ENCODE measurements at regions not wholly inside any gene's neighbourhood (a gene's known extent, or its start where the extent isn't known, plus 50 kb on each side); places are given as distances from the start of the nearest gene placed in this dataset.

DNA sequence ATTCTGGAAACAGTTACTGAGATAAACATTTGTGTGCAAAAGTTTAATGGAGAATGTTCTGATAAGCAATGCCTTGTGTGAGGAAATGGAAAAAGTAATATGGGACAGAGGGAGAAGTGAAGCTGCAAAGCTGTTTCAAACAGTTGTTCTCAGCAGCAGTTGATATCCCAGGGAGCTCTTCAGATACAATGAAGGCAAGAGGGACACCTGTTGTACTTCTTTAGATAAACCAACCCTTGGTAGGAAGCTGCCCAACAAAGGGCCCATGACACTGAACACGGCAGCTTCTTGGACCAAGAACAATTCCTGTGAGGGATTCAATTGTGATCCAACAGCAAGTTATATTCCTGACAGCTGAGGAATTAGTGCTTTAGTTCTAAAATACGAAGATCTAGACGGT lies 894.3 kb upstream of the PCDH20 start:
- no peak overlapping the region for H3K4me2 ChIP-seq (ENCODE audit: low read depth, low read length, poor library complexity, severe bottlenecking)
- TF ChIP-seq, protein P1, sequence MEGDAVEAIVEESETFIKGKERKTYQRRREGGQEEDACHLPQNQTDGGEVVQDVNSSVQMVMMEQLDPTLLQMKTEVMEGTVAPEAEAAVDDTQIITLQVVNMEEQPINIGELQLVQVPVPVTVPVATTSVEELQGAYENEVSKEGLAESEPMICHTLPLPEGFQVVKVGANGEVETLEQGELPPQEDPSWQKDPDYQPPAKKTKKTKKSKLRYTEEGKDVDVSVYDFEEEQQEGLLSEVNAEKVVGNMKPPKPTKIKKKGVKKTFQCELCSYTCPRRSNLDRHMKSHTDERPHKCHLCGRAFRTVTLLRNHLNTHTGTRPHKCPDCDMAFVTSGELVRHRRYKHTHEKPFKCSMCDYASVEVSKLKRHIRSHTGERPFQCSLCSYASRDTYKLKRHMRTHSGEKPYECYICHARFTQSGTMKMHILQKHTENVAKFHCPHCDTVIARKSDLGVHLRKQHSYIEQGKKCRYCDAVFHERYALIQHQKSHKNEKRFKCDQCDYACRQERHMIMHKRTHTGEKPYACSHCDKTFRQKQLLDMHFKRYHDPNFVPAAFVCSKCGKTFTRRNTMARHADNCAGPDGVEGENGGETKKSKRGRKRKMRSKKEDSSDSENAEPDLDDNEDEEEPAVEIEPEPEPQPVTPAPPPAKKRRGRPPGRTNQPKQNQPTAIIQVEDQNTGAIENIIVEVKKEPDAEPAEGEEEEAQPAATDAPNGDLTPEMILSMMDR (conservative IDR thresholded peaks at IDR 0.05; ENCODE audit: low read length): no peak
- no peak for TF ChIP-seq EZH2phosphoT487 (IDR thresholded peaks at IDR 0.05; ENCODE audit: borderline replicate concordance)
- H3K27me3 ChIP-seq (ENCODE audit: insufficient read depth, low read length, poor library complexity, severe bottlenecking): no peaks in the 10 kb centered on the region
- no peaks in the 10 kb centered on the region for H3K9me2 ChIP-seq (replicated peaks; ENCODE audit: low read depth, low read length)
- H3K4me1 ChIP-seq (ENCODE audit: insufficient read depth, low read length, poor library complexity, severe bottlenecking): no peaks in the 10 kb centered on the region
- no peaks in the 10 kb centered on the region for H3K9me3 ChIP-seq (ENCODE audit: insufficient read depth, low read depth, low read length)
- H3K79me2 ChIP-seq (ENCODE audit: insufficient read depth, low read length): no peaks in the 10 kb centered on the region
- H3F3A ChIP-seq (ENCODE audit: low read depth): no peaks in the 10 kb centered on the region
- H3K36me3 ChIP-seq (ENCODE audit: insufficient read depth, low read length): no peaks in the 10 kb centered on the region
- no peak overlapping the region for H3K4me3 ChIP-seq (ENCODE audit: low read length, poor library complexity, severe bottlenecking)
- H2AFZ ChIP-seq (ENCODE audit: low read length): no peak overlapping the region
- no peak overlapping the region for H3K9ac ChIP-seq (ENCODE audit: low read depth, low read length, poor library complexity, severe bottlenecking)
- H4K20me1 ChIP-seq (ENCODE audit: insufficient read depth, low read length, poor library complexity, severe bottlenecking): no peaks in the 10 kb centered on the region

DNA sequence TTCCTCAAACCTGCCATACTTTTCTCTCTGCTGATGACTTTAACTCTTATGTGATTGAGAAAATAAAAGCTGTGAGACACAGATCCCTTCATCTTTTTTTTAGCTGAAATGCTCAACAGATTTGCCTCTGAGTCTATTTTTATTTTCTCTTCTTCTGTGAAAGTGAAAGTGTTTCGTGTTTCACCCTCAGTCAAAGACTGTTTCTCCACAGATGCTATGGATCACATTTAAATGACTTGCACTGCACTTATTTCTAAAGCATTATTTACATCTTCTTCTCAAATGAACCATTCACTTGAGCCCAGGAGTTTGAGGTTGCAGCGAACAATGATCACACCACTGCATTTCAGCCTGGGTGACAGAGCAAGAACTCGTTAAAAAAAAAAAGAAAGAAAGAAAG lies 890.1 kb upstream of the PCDH20 start:
- Histone ChIP-seq H3F3A (ENCODE audit: low read depth) (no peaks in the 10 kb centered on the region), H3K9ac (ENCODE audit: low read depth, low read length, poor library complexity, severe bottlenecking) (no peak overlapping the region)

DNA sequence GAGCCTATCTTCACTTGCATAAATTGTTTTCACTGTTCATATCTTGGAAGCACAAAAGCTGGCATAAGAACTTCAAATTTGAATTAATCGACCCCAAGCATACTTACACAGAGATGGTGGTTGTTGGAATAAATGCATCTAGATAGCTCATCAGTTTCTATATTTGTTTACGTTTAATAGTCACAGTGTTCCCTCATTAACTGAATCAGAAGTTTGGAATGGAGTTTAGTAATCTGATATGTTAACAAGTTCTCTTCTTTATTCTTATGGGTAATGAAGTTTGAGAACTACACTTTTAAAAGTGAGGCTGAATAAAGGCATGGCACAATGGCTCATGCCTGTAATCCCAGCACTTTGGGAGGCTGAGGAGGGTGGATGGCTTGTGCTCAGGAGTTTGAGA lies 886.7 kb upstream of the PCDH20 start:
- no peaks in the 10 kb centered on the region for H3K36me3 ChIP-seq (ENCODE audit: insufficient read depth, low read length)
- no peak overlapping the region for H3K9ac ChIP-seq (ENCODE audit: low read depth, low read length, poor library complexity, severe bottlenecking)
- H2AFZ ChIP-seq (ENCODE audit: low read length): no peak overlapping the region
- no peak overlapping the region for H3K4me3 ChIP-seq (ENCODE audit: low read length, poor library complexity, severe bottlenecking)
- no peaks in the 10 kb centered on the region for H3K4me1 ChIP-seq (ENCODE audit: insufficient read depth, low read length, poor library complexity, severe bottlenecking)
- H3K9me3 ChIP-seq (ENCODE audit: insufficient read depth, low read depth, low read length): no peaks in the 10 kb centered on the region
- H3K79me2 ChIP-seq (ENCODE audit: insufficient read depth, low read length): no peaks in the 10 kb centered on the region
- no peak overlapping the region for H3K4me2 ChIP-seq (ENCODE audit: low read depth, low read length, poor library complexity, severe bottlenecking)
- TF ChIP-seq, protein P1 (conservative IDR thresholded peaks at IDR 0.05; ENCODE audit: low read length): no peak
- no peak for TF ChIP-seq EZH2phosphoT487 (IDR thresholded peaks at IDR 0.05; ENCODE audit: borderline replicate concordance)
- H3K27me3 ChIP-seq (ENCODE audit: insufficient read depth, low read length, poor library complexity, severe bottlenecking): no peaks in the 10 kb centered on the region
- H4K20me1 ChIP-seq (ENCODE audit: insufficient read depth, low read length, poor library complexity, severe bottlenecking): no peaks in the 10 kb centered on the region
- no peaks in the 10 kb centered on the region for H3F3A ChIP-seq (ENCODE audit: low read depth)
- no peaks in the 10 kb centered on the region for H3K9me2 ChIP-seq (replicated peaks; ENCODE audit: low read depth, low read length)

More for the DNA sequence above, 890.1 kb upstream of the PCDH20 start:
- H3K79me2 ChIP-seq (ENCODE audit: insufficient read depth, low read length): no peaks in the 10 kb centered on the region
- no peak for TF ChIP-seq EZH2phosphoT487 (IDR thresholded peaks at IDR 0.05; ENCODE audit: borderline replicate concordance)
- TF ChIP-seq, protein P1 (conservative IDR thresholded peaks at IDR 0.05; ENCODE audit: low read length): no peak
- H3K27me3 ChIP-seq (ENCODE audit: insufficient read depth, low read length, poor library complexity, severe bottlenecking): no peaks in the 10 kb centered on the region
- no peaks in the 10 kb centered on the region for H3K36me3 ChIP-seq (ENCODE audit: insufficient read depth, low read length)
- no peaks in the 10 kb centered on the region for H4K20me1 ChIP-seq (ENCODE audit: insufficient read depth, low read length, poor library complexity, severe bottlenecking)
- H3K4me3 ChIP-seq (ENCODE audit: low read length, poor library complexity, severe bottlenecking): no peak overlapping the region
- no peaks in the 10 kb centered on the region for H3K9me2 ChIP-seq (replicated peaks; ENCODE audit: low read depth, low read length)
- no peaks in the 10 kb centered on the region for H3K9me3 ChIP-seq (ENCODE audit: insufficient read depth, low read depth, low read length)
- H3K4me2 ChIP-seq (ENCODE audit: low read depth, low read length, poor library complexity, severe bottlenecking): no peak overlapping the region
- H3K4me1 ChIP-seq (ENCODE audit: insufficient read depth, low read length, poor library complexity, severe bottlenecking): no peaks in the 10 kb centered on the region
- H2AFZ ChIP-seq (ENCODE audit: low read length): 0 out of 2 replicates have a peak overlapping the region, but pooled peaks have one; percentile 12

Data from Loucy (cell line).